Heart left ventricle (tissue), 13 donors: ENCODE measurements at regions not wholly inside any gene's neighbourhood (a gene's known extent, or its start where the extent isn't known, plus 50 kb on each side); places are given as distances from the start of the nearest gene placed in this dataset.

Experiments used
- CTCF ChIP-seq, 12 donors: fragments of 200-600 bp; sonication (generic) in 4 of 12; IDR thresholded peaks; one replicate each; pipeline versions ENCODE4 v1.5.0 to v1.8.0; 2018 to 2022; ENCODE audit warnings: antibody characterized with exemption in 12 of 12, mild to moderate bottlenecking in 5 of 12
- POLR2A ChIP-seq, 2 donors: fragments of 450-650 bp; IDR thresholded peaks; one replicate each; pipeline ENCODE4 v1.6.1; 2017; ENCODE audit warnings: antibody characterized with exemption in 2 of 2, mild to moderate bottlenecking in 2 of 2, moderate library complexity in 2 of 2
- donor health status: ischemic (EF 13 %, LVEDD 7.1; RV severe dilation, severe dysfunction).
- donor health status: DM: no; HTN: yes; CAD: no.
- donor health status: DM: no; HTN: no; CAD: no.
- donor health status: ischemic (EF 25% LVEDD 6.9; RV normal size, moderate dysfunction).
- donor health status: ischemic (EF 25% LVEDD 5.7; RV mildly dilated, moderate dysfunction).
- donor health status: ischemic (EF 35%, LVEDD 5.7; RV mildly dilated, moderate dysfunction).
- donor health status: nonischemic (EF 11% LVEDD 7.7; RV severe dilation, severe dysfunction).
- donor health status: DM: yes; HTN: yes; CAD: no.
- donor health status: PGD.
- donor health status: ischemic (EF 29% LVEDD 5.4; RV normal size, mild dysfunction).
- donor health status: nonischemic (EF 23%, LVEDD 6.1; RV moderate dilation, normal function).

GRCh38 chr5:29822521-29822920, 1371.0 kb upstream of the CDH6 start:
- no peak for TF ChIP-seq CTCF (IDR thresholded peaks at IDR 0.05)
- TF ChIP-seq POLR2A (IDR thresholded peaks at IDR 0.05), result no peak
